CD14-positive monocyte (primary cell): ENCODE measurements at regions not wholly inside any gene's neighbourhood (a gene's known extent, or its start where the extent isn't known, plus 50 kb on each side); places are given as distances from the start of the nearest gene placed in this dataset.

Source experiments
- DNase-seq, 3 donors: peaks; one replicate each; pipeline ENCODE4 v3.0.0-alpha.2; 2011 to 2022
- H2AFZ ChIP-seq: 2 replicates; pipeline ENCODE4 v1.6.0; 2012; ENCODE audit warnings: mild to moderate bottlenecking, low read depth, low read length, inconsistent platforms; ENCODE audit not compliant: insufficient read depth, poor library complexity, severe bottlenecking
- H3K27ac ChIP-seq, 2 donors: 1 replicate in 1 of 2; 2 replicates in 1 of 2; pipeline ENCODE4 v1.5.1; 2012 to 2013; ENCODE audit warnings: low read length in 2 of 2, control low read depth in 1 of 2, inconsistent platforms in 1 of 2, low read depth in 1 of 2, mild to moderate bottlenecking in 1 of 2
- H3K27me3 ChIP-seq, 2 donors: one replicate each; pipeline versions ENCODE4 v1.6.0 to v1.6.1; 2011 to 2013; ENCODE audit warnings: low read length in 2 of 2; ENCODE audit not compliant: control insufficient read depth in 2 of 2, insufficient read depth in 2 of 2
- H3K36me3 ChIP-seq, 2 donors: replicated peaks in 1 of 2; 1 replicate in 1 of 2; 2 replicates in 1 of 2; pipeline versions ENCODE4 v1.5.1 to v1.6.1; 2012 to 2013; ENCODE audit warnings: low read length in 2 of 2, control low read depth in 1 of 2, inconsistent platforms in 1 of 2, mild to moderate bottlenecking in 1 of 2; ENCODE audit not compliant: insufficient read depth in 2 of 2, control insufficient read depth in 1 of 2
- H3K4me1 ChIP-seq, 2 donors: 1 replicate in 1 of 2; 2 replicates in 1 of 2; pipeline versions ENCODE4 v1.5.1 to v1.6.1; 2012 to 2013; ENCODE audit warnings: low read length in 2 of 2, control low read depth in 1 of 2, inconsistent platforms in 1 of 2, mild to moderate bottlenecking in 1 of 2, moderate library complexity in 1 of 2; ENCODE audit not compliant: insufficient read depth in 2 of 2, control insufficient read depth in 1 of 2
- H3K4me2 ChIP-seq: replicated peaks from 2 replicates; pipeline ENCODE3; 2012; ENCODE audit warnings: low read length, moderate library complexity, mild to moderate bottlenecking; ENCODE audit not compliant: poor library complexity, severe bottlenecking; ENCODE audit errors: extremely low read depth
- H3K4me3 ChIP-seq, 3 experiments: fragments of 200-600 bp in 1 of 3; sonication (generic) in 1 of 3; replicated peaks in 1 of 3; 1 replicate in 2 of 3; 2 replicates in 1 of 3; pipeline ENCODE4 v1.5.1; 2011 to 2013; ENCODE audit warnings: low read length in 3 of 3, mild to moderate bottlenecking in 3 of 3, control low read depth in 2 of 3, low read depth in 2 of 3, inconsistent platforms in 1 of 3, moderate library complexity in 1 of 3
- H3K79me2 ChIP-seq: 2 replicates; pipeline ENCODE4 v1.6.0; 2012; ENCODE audit warnings: mild to moderate bottlenecking, control low read depth, inconsistent platforms, low read length, moderate library complexity; ENCODE audit not compliant: insufficient read depth
- H3K9ac ChIP-seq: 2 replicates; pipeline ENCODE4 v1.6.0; 2017; ENCODE audit warnings: low read length, mild to moderate bottlenecking; ENCODE audit not compliant: insufficient read depth, poor library complexity, severe bottlenecking
- H3K9me3 ChIP-seq, 2 donors: replicated peaks in 1 of 2; 1 replicate in 1 of 2; 2 replicates in 1 of 2; pipeline versions ENCODE4 v1.5.1 to v1.6.1; 2012 to 2013; ENCODE audit warnings: low read length in 2 of 2, control low read depth in 1 of 2; ENCODE audit not compliant: control insufficient read depth in 1 of 2, insufficient read depth in 1 of 2
- H4K20me1 ChIP-seq: 2 replicates; pipeline ENCODE4 v1.6.0; 2012; ENCODE audit warnings: mild to moderate bottlenecking, low read length, control low read depth, moderate library complexity; ENCODE audit not compliant: insufficient read depth
- H3K27ac Mint-ChIP-seq, 7 donors: one replicate each; pipeline ENCODE4 v1.8.0; 2020; ENCODE audit warnings: mild to moderate bottlenecking in 7 of 7, mixed read lengths in 7 of 7, moderate library complexity in 6 of 7, inconsistent platforms in 2 of 7
- H3K27me3 Mint-ChIP-seq, 3 donors: one replicate each; pipeline ENCODE4 v1.8.0; 2021 to 2022; ENCODE audit warnings: low read depth in 3 of 3, mild to moderate bottlenecking in 3 of 3, mixed read lengths in 3 of 3, moderate library complexity in 3 of 3, inconsistent platforms in 1 of 3
- H3K36me3 Mint-ChIP-seq, 2 donors: one replicate each; pipeline ENCODE4 v1.8.0; 2020; ENCODE audit warnings: mixed read lengths in 2 of 2, inconsistent platforms in 1 of 2, mild to moderate bottlenecking in 1 of 2
- H3K4me1 Mint-ChIP-seq: one replicate; pipeline ENCODE4 v1.8.0; 2020; ENCODE audit warnings: mild to moderate bottlenecking, mixed read lengths
- H3K4me3 Mint-ChIP-seq, 2 donors: one replicate each; pipeline ENCODE4 v1.8.0; 2020; ENCODE audit warnings: mild to moderate bottlenecking in 2 of 2, mixed read lengths in 2 of 2, moderate library complexity in 1 of 2
- H3K9me3 Mint-ChIP-seq, 7 donors: one replicate each; pipeline ENCODE4 v1.8.0; 2020 to 2022; ENCODE audit warnings: mixed read lengths in 7 of 7, mild to moderate bottlenecking in 6 of 7, moderate library complexity in 6 of 7, inconsistent platforms in 2 of 7
- CTCF ChIP-seq: fragments of 200-600 bp; IDR thresholded peaks from one replicate; pipeline ENCODE4 v1.8.0; 2022; ENCODE audit warnings: antibody characterized with exemption, mild to moderate bottlenecking
- WGBS: methylation state at CpG from one replicate; pipeline ENCODE4 v1.1.5; 2013; ENCODE audit warnings: missing lambda C conversion rate; ENCODE audit not compliant: insufficient coverage; 5-methylcytosine and 5-hydroxymethylcytosine counted together
- intact Hi-C, 2 donors: fragments of 100-400 bp; cut with micrococcal nuclease; formaldehyde crosslinking; loops; one replicate each; pipeline versions ENCODE4 v1.15.0 to v1.15.1; 2023

DNA sequence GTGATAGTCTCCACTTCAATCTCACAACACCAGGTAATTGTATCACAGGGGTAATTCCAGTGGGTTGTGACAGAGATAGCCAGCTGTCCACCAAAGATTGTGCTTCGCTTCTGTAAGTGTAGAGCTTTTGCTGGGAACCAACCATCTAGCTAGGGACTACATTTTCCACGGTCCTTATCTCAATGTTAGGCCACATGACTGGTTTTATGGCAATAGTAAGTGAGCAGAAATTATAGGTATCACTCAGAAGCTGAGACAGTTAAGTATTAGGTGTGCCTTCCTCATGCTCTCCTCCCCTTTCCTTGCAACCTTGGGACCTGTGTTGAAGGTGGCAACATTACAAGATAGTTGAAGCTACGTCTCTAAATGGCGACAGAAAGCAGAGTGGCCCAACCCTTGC, 108.8 kb upstream of the NALF2 start:
- no peaks in the 10 kb centered on the region for H3K27me3 ChIP-seq
- intact Hi-C loops: no loop called here
- H3K9me3 ChIP-seq: no peaks in the 10 kb centered on the region
- no peaks in the 10 kb centered on the region for H3K79me2 ChIP-seq
- H3K4me2 ChIP-seq: no peak overlapping the region
- no peak for TF ChIP-seq CTCF
- H3K27ac Mint-ChIP-seq: no peak overlapping the region
- H3K4me3 ChIP-seq: no peak overlapping the region
- H3K4me1 Mint-ChIP-seq: no peaks in the 10 kb centered on the region
- H3K9me3 Mint-ChIP-seq: peaks cover 0 to 3% (median 0%) of the 10 kb centered on the region in 7 donors
- H3K36me3 ChIP-seq: no peaks in the 10 kb centered on the region
- no peak for DNase-seq
- no peak overlapping the region for H3K4me3 Mint-ChIP-seq
- no peak overlapping the region for H3K9ac ChIP-seq
- H3K27ac ChIP-seq: no peak overlapping the region
- H2AFZ ChIP-seq: no peak overlapping the region
- H3K36me3 Mint-ChIP-seq: no peaks in the 10 kb centered on the region
- no peaks in the 10 kb centered on the region for H3K4me1 ChIP-seq
- peaks cover 0 to 18% (median 3%) of the 10 kb centered on the region in 3 donors for H3K27me3 Mint-ChIP-seq
- H4K20me1 ChIP-seq: no peaks in the 10 kb centered on the region
- WGBS: no CpG with 5 or more reads among the region's 4 CpGs

GRCh38 chrX:69389101-69389501, 115.0 kb upstream of the NALF2 start:
- Mint-ChIP-seq H3K4me1 (no peaks in the 10 kb centered on the region), H3K36me3 (no peaks in the 10 kb centered on the region), H3K9me3 (no peaks in the 10 kb centered on the region), H3K27ac (no peak overlapping the region), H3K27me3 (peaks cover 1 to 14% (median 2%) of the 10 kb centered on the region in 3 donors), H3K4me3 (no peak overlapping the region)
- no peak for DNase-seq
- no peaks in the 10 kb centered on the region for H3K4me1 ChIP-seq
- no peak overlapping the region for H3K4me2 ChIP-seq
- H3K36me3 ChIP-seq: no peaks in the 10 kb centered on the region
- intact Hi-C loops: no loop called here
- no peak for TF ChIP-seq CTCF
- H2AFZ ChIP-seq: no peak overlapping the region
- H3K27ac ChIP-seq: no peak overlapping the region
- no peak overlapping the region for H3K4me3 ChIP-seq
- no peaks in the 10 kb centered on the region for H3K9me3 ChIP-seq
- H3K79me2 ChIP-seq: no peaks in the 10 kb centered on the region
- no peaks in the 10 kb centered on the region for H3K27me3 ChIP-seq
- H4K20me1 ChIP-seq: no peaks in the 10 kb centered on the region
- 86% methylated on average over 2 of the region's 7 CpGs for WGBS
- H3K9ac ChIP-seq: no peak overlapping the region
